GM21367 (cell line): ENCODE measurements at regions not wholly inside any gene's neighbourhood (a gene's known extent, or its start where the extent isn't known, plus 50 kb on each side); places are given as distances from the start of the nearest gene placed in this dataset.

Experiments used
- ATAC-seq: cut with Tn5 transposase; IDR thresholded peaks from one replicate; pipeline ENCODE4 v1.9.1; 2021; ENCODE audit not compliant: unreplicated experiment

GRCh38 chr18:51711298-51711889, 513.9 kb upstream of the MEX3C start:
- ATAC-seq: peak; percentile 61

GRCh38 chr18:51712821-51713220, 515.3 kb upstream of the MEX3C start:
- ATAC-seq: no peak

- peak; percentile 51 for ATAC-seq
Measured at GRCh38 chr18:51716277-51716676, 518.8 kb upstream of the MEX3C start.

GRCh38 chr18:51721388-51721787, 523.9 kb upstream of the MEX3C start:
- no peak for ATAC-seq

- no peak for ATAC-seq
Measured at GRCh38 chr18:51721996-51722395, 524.5 kb upstream of the MEX3C start.

- no peak for ATAC-seq
Measured at GRCh38 chr18:51724790-51725721, 527.6 kb upstream of the MEX3C start.

- ATAC-seq: peak; percentile 37
Measured at GRCh38 chr18:51726614-51727013, 529.1 kb upstream of the MEX3C start.

- peak; percentile 73 for ATAC-seq
Measured at GRCh38 chr18:51727780-51728179, 530.3 kb upstream of the MEX3C start.

GRCh38 chr18:51731070-51731469, 533.6 kb upstream of the MEX3C start:
- ATAC-seq: no peak

GRCh38 chr18:51734576-51734975, 537.1 kb upstream of the MEX3C start:
- no peak for ATAC-seq

- ATAC-seq: peak; percentile 91
Measured at GRCh38 chr18:51739044-51739666, 541.7 kb upstream of the MEX3C start.

GRCh38 chr18:51751901-51752300, 554.4 kb upstream of the MEX3C start:
- ATAC-seq: no peak

- no peak for ATAC-seq
Measured at GRCh38 chr18:51753365-51754057, 556.0 kb upstream of the MEX3C start.

- no peak for ATAC-seq
Measured at GRCh38 chr18:51754566-51754965, 557.1 kb upstream of the MEX3C start.

- no peak for ATAC-seq
Measured at GRCh38 chr18:51757255-51757924, 559.9 kb upstream of the MEX3C start.

GRCh38 chr18:51762373-51762772, 564.9 kb upstream of the MEX3C start:
- ATAC-seq: no peak

- ATAC-seq: no peak
Measured at GRCh38 chr18:51765606-51766360, 568.3 kb upstream of the MEX3C start.

- peak; percentile 94 for ATAC-seq
Measured at GRCh38 chr18:51767293-51767692, 569.8 kb upstream of the MEX3C start.

GRCh38 chr18:51778115-51778514, 561.9 kb upstream of the DCC start:
- ATAC-seq: no peak

GRCh38 chr18:51789871-51790270, 550.1 kb upstream of the DCC start:
- ATAC-seq: no peak
